HG03571 (cell line): ENCODE measurements at regions not wholly inside any gene's neighbourhood (a gene's known extent, or its start where the extent isn't known, plus 50 kb on each side); places are given as distances from the start of the nearest gene placed in this dataset.
"Not testable (repeated sequence)": the region's sequence is repeated elsewhere in the genome, so short reads cannot be mapped to it uniquely, and the experiment has no call there.

Experiments
- ATAC-seq: cut with Tn5 transposase; IDR thresholded peaks from one replicate; pipeline ENCODE4 v1.9.1; 2021; ENCODE audit not compliant: unreplicated experiment

GRCh38 chr3:150329408-150329807, 78.7 kb upstream of the TSC22D2 start:
- ATAC-seq: no peak

- no peak for ATAC-seq
Measured at GRCh38 chr3:150328654-150329040, 79.5 kb upstream of the TSC22D2 start.

- no peak for ATAC-seq
Measured at GRCh38 chr3:150327678-150328653, 80.1 kb upstream of the TSC22D2 start.

- no peak for ATAC-seq
Measured at GRCh38 chr3:150324788-150325187, 83.3 kb upstream of the TSC22D2 start.

- ATAC-seq: no peak
Measured at GRCh38 chr3:150324245-150324644, 83.9 kb upstream of the TSC22D2 start.

GRCh38 chr3:150323770-150324169, 84.3 kb upstream of the TSC22D2 start:
- no peak for ATAC-seq

- ATAC-seq: not testable (repeated sequence)
Measured at GRCh38 chr3:150323091-150323490, 85.0 kb upstream of the TSC22D2 start.

- ATAC-seq: not testable (repeated sequence)
Measured at GRCh38 chr3:150320971-150321370, 87.1 kb upstream of the TSC22D2 start.

- ATAC-seq: no peak
Measured at GRCh38 chr3:150319900-150320299, 88.2 kb upstream of the TSC22D2 start.

GRCh38 chr3:150317469-150317868, 90.6 kb upstream of the TSC22D2 start:
- no peak for ATAC-seq

- ATAC-seq: no peak
Measured at GRCh38 chr3:150315721-150316120, 92.4 kb upstream of the TSC22D2 start.

- no peak for ATAC-seq
Measured at GRCh38 chr3:150314248-150315004, 93.7 kb upstream of the TSC22D2 start.

- no peak for ATAC-seq
Measured at GRCh38 chr3:150312018-150312657, 96.0 kb upstream of the TSC22D2 start.

GRCh38 chr3:150311156-150311555, 96.9 kb upstream of the TSC22D2 start:
- no peak for ATAC-seq

GRCh38 chr3:150309557-150309956, 98.5 kb upstream of the TSC22D2 start:
- ATAC-seq: no peak

GRCh38 chr3:150309257-150309542, 98.9 kb upstream of the TSC22D2 start:
- no peak for ATAC-seq

- ATAC-seq: no peak
Measured at GRCh38 chr3:150308481-150309256, 99.4 kb upstream of the TSC22D2 start.

GRCh38 chr3:150308037-150308319, 100.1 kb upstream of the TSC22D2 start:
- no peak for ATAC-seq

- no peak for ATAC-seq
Measured at GRCh38 chr3:150307311-150308036, 100.6 kb upstream of the TSC22D2 start.

- no peak for ATAC-seq
Measured at GRCh38 chr3:150306906-150307305, 101.2 kb upstream of the TSC22D2 start.
